RCC 7860 (cell line): ENCODE measurements at regions not wholly inside any gene's neighbourhood (a gene's known extent, or its start where the extent isn't known, plus 50 kb on each side); places are given as distances from the start of the nearest gene placed in this dataset.

ENCODE experiments used
- DNase-seq: peaks from one replicate; pipeline ENCODE4 v3.0.0-alpha.2; 2015; ENCODE audit warnings: low spot score
- FAIRE-seq: peaks from 2 replicates; lab custom pipeline; 2012; peaks lifted over from hg19 to GRCh38; lab: Jason Lieb, UNC

- DNase-seq (peak; percentile 1), FAIRE-seq (no peak)
Measured at GRCh38 chr7:70953331-70953741, 178.6 kb upstream of the GALNT17 start.

- FAIRE-seq: no peak
- DNase-seq: no peak
Measured at GRCh38 chr7:70953796-70954195, 178.1 kb upstream of the GALNT17 start.

GRCh38 chr7:70972693-70973092 lies 159.3 kb upstream of the GALNT17 start:
- DNase-seq: peak; percentile 3
- no peak for FAIRE-seq

GRCh38 chr7:70975754-70976153 lies 156.2 kb upstream of the GALNT17 start:
- no peak for FAIRE-seq
- peak; percentile 2 for DNase-seq

GRCh38 chr7:70986297-70986696 lies 145.6 kb upstream of the GALNT17 start:
- DNase-seq (no peak), FAIRE-seq (no peak)

DNA sequence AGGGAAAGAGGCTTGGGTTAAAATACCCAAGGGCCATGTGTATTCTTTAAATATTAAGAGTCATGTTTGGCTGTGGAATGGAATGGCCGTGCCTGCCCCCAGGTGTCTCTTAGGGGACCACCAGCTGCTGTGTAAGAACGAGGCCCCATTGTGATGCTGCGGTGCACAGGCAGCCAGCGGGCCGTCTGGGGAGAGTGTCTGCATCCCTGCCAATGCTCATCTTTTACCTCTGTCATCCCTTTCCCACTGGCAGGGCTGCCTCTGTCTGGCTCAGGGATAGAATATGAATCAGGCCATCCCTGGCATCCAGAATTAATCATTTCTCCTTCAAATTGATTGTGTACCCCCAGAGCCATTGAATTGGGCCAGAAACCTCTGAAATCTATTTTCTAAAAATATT lies 137.8 kb upstream of the GALNT17 start:
- FAIRE-seq: no peak

DNA sequence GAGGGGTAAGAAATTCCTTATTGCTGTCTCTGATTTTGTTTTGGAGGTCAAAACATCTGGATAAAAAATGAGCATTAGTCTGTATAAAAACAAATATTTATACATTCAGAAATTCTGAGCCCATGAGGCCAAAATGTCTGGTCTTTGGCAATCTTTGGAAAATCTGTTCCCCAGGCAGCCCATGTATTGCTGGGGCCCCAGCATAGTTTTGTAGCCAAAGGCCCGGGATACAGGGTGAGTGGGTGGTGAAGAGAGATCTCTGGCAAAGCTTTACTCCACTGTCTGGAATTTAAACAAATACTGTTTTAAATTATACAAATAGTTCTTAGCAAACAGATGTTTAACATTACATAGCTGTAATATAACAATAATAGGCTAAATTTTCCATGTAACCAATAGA lies 134.7 kb upstream of the GALNT17 start:
- FAIRE-seq: no peak
- no peak for DNase-seq

More for the DNA sequence above, 137.8 kb upstream of the GALNT17 start:
- DNase-seq: no peak

DNA sequence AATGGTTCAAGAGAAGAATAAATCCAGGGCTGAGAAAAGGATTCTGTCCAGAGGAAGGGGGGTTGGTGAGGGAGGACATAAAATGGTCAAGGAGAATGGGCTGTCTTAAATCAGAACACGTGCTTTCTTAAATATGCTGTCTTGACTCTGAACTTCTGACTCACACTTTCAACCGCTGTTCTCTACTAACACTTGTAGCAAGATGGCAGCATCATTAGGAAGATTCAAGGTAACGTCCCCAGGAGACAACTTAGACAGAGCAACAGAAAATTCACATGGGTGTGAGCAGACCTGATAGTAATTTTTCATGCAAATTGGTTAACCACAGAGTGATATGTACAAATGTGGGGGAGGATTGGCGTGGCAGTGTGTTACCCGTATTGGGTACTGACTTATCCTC lies 126.8 kb upstream of the GALNT17 start:
- no peak for DNase-seq
- FAIRE-seq: no peak

DNA sequence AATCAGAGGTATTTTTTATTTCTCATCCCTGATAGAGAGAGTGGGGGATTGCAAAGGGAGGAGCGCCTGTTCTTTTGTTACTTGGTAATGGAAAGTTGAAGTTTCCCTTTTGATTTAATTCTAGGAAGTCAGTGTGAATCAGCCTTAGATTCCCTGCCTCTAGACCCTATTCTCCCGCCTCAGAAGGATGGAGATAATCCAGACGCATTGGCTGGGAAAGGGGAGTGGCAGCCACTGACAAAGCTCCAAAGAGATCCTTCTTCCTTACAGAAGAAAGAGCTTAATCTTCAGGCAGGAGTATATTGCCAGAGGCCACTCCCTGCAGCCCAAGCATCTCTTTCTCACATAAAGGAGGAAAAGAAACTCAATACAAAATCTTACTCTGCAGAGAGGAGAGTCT lies 122.3 kb upstream of the GALNT17 start:
- FAIRE-seq (no peak), DNase-seq (no peak)

GRCh38 chr7:71015252-71015900 lies 116.6 kb upstream of the GALNT17 start:
- no peak for FAIRE-seq
- no peak for DNase-seq

DNA sequence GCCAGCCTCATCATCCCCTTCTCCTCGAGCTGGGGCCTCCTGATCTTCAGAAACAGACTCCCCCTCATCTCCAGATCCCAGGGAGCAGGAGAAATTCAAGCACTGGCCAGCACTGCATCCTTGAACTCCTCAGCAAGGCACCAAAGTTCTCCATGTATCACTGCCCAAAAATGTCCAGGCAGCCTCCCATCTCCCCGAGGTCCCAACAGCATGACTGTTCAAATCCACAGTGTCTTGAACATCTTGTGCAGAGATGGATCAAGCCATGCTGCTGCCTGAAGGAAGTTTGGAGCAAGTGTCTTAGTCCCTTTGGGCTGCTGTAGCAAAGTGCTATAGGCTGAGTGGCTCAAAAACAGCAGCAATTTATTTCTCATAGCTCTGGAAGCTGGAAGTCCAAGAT lies 115.5 kb upstream of the GALNT17 start:
- FAIRE-seq: no peak
- DNase-seq: no peak

GRCh38 chr7:71017602-71018001 lies 114.3 kb upstream of the GALNT17 start:
- DNase-seq: no peak
- no peak for FAIRE-seq

DNA sequence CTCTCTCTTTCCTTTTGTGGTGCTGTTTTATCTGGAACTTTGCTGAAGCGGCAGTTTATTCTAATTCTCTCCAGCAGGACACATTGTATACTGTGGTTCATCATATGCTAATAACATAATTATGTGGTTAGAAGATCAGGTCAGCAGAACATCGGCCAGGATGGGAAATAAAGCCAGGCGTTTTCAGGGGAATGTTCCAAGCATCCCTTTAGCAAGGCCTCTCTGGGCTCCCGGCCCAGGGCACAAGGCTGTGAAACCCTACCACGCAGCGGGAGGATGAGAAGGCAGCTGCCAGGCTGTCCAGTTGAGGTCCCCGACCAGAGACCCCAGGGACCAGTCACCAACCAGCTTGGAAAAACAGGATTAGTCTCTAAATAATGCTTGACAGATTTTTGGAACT lies 112.2 kb upstream of the GALNT17 start:
- DNase-seq: no peak
- FAIRE-seq: no peak

- FAIRE-seq (no peak), DNase-seq (no peak)
Measured at GRCh38 chr7:71021131-71021530, 110.8 kb upstream of the GALNT17 start.

DNA sequence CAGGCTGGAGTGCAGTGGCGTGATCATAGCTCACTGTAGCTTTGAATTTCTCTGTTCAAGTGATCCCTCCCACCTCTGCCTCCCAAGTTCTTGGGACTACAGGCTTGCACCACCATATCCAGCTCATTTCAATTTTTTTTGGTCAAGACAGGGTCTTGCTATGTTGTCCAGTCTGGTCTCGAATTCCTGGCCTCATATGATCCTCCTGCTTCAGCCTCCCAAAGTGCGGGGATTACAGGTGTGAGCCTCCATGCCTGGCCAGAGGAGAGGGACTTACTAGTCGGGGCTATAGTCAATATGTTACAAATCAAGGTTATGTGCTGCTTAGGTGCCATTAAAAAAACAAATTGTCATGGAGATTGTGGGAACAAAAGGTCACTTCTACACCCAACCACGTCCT lies 105.3 kb upstream of the GALNT17 start:
- DNase-seq (no peak), FAIRE-seq (no peak)

DNA sequence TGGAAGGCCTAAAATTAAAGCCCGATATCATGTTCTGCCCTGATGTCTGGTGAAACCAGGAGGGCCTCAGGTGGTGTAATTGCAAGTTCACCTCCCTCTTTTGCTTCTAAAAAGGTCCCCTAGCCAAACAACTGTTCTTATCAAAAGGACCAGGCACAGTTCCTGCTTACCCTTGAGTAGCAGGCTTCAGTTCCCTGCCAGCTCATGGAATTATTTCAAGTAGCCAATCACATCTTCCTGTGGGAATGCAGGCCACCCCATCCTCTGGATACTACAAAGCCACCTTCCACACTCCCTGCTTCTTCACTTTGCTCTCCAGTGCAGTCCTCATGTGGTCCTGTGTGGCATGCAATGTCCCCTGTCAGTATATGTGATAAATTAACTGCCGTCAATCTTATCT lies 97.7 kb upstream of the GALNT17 start:
- DNase-seq (no peak), FAIRE-seq (no peak)

DNA sequence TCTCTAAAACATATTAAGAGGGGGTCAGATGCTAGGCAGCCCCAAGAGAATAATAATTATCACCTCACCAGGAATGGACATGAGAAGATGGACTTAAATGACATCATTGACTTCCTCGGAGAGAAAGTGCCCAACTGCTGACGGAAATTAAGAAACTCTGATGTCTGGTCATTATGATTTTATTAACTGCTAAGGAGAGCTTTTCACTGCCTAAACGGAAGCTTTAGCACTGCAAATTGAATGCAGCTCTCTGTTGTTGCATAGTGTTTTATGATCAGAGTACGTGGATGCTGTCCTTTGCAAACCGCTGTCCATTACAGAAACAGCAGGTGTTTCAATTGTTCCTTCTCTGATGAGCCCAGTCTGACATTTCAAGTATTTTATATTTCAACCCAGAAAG lies 89.4 kb upstream of the GALNT17 start:
- no peak for FAIRE-seq

GRCh38 chr7:71050492-71050891 lies 81.5 kb upstream of the GALNT17 start:
- DNase-seq (no peak), FAIRE-seq (no peak)

More for the DNA sequence above, 89.4 kb upstream of the GALNT17 start:
- no peak for DNase-seq

DNA sequence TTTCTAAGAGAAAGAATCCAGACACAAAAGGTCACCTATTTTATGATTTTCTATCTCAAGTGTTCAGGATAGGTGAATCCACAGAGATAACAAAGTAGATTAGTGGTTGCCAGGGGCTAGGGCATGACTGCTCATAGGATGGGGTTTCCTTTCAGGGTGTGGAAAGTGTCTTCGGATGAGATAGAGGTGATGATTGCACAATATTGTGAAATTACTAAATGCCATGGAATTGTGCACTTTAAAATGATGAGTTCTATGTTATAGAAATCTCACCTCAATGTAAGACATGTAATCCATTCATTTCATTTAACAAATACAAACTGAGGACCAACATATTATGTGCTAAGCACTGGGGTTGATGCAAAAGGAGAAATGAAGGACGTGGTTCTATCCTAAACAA lies 76.4 kb upstream of the GALNT17 start:
- DNase-seq (no peak), FAIRE-seq (no peak)

DNA sequence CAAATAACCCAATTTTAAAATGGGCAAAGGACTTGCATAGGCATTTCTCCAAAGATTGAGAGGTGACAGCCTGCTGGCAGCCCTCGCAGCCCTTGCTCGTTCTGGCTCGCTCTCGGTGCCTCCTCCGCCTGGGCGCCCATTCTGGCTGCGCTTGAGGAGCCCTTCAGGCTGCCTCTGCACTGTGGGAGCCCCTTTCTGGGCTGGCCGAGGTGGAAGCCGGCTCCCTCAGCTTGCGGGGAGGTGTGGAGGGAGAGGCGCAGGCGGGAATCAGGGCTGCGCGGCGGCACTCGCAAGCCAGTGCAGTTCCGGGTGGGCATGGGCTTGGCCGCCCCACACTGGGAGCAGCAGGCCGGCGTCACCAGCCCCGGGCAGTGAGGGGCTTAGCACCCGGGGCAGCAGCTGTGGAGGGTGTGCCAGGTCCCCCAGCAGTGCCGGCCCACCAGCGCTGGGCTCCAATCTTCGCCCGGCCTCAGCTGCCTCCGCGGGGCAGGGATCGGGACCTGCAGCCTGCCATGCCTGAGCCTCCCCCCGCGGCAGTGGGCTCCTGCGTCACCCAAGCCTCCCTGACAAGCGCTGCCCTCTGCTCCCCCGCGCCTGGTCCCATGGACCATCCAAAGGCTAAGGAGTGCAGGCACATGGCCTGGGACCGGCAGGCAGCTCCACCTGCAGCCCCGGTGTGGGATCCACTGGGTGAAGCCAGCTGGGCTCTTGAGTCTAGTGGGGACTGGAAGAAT lies 54.0 kb upstream of the GALNT17 start:
- DNase-seq: no peak

More for the DNA sequence above, 54.0 kb upstream of the GALNT17 start:
- no peak for FAIRE-seq
